ENCODE measurements at regions not wholly inside any gene's neighbourhood (a gene's known extent, or its start where the extent isn't known, plus 50 kb on each side); places are given as distances from the start of the nearest gene placed in this dataset.

DNA sequence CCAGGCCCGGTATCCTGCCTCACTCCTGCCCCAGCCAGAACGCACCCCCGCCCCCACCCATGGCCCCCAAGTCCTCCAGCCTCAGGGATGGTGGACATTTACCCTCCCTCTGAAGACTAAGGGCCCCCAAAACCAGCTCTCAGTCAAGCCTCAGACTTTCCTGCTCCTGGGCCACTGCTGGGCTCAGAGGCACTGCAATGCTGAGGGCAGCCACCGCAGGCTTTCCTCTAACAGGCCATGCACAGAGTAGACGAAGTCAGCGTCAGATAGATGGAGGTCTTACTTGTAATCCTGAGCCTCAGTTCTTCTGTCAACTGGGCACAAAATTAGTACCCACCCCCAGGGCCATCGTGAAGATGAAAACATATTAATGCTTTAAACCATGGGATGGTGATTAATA lies 92.6 kb downstream of the TTC32 start:
- H3K4me3 ChIP-seq (ENCODE audit: low read depth, low read length), result no peak overlapping the region
- H3K4me1 ChIP-seq (ENCODE audit: control insufficient read depth, insufficient read depth, low read length), result no peaks in the 10 kb centered on the region
- H3K9ac ChIP-seq (ENCODE audit: low read length), result no peak overlapping the region
- no peaks in the 10 kb centered on the region for H3K36me3 ChIP-seq (ENCODE audit: control insufficient read depth, insufficient read depth, low read length)
- H3K27me3 ChIP-seq (ENCODE audit: control insufficient read depth, insufficient read depth, low read length), result no peaks in the 10 kb centered on the region
- no peaks in the 10 kb centered on the region for H3K9me3 ChIP-seq (ENCODE audit: control insufficient read depth, insufficient read depth, low read depth, low read length)
- H3K27ac ChIP-seq (ENCODE audit: low read depth, low read length), result no peak overlapping the region

DNA sequence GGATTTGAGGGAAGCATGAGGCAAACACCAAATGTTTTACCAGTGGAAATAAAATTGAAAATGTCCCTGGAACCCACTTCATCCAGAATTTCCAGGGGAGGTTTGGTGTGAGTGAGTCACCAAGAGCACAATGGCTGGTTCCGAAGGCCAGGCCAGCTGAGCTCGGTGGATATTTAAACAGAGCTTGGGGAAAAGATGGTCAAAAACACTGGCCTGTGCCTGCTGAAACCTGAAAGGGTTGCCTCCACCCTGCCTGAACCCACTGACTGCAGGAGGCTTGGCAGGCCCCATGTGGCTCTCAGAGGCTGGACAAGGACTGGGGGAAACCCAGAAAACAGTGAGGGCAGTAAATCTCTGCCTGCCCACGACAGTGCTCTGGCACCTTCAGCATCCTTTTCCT lies 93.9 kb downstream of the TTC32 start:
- Histone ChIP-seq H3K36me3 (ENCODE audit: control insufficient read depth, insufficient read depth, low read length) (no peaks in the 10 kb centered on the region), H3K27me3 (ENCODE audit: control insufficient read depth, insufficient read depth, low read length) (no peaks in the 10 kb centered on the region), H3K9ac (ENCODE audit: low read length) (no peak overlapping the region), H3K4me3 (ENCODE audit: low read depth, low read length) (no peak overlapping the region), H3K4me1 (ENCODE audit: control insufficient read depth, insufficient read depth, low read length) (no peaks in the 10 kb centered on the region), H3K9me3 (ENCODE audit: control insufficient read depth, insufficient read depth, low read depth, low read length) (no peaks in the 10 kb centered on the region), H3K27ac (ENCODE audit: low read depth, low read length) (no peak overlapping the region)

DNA sequence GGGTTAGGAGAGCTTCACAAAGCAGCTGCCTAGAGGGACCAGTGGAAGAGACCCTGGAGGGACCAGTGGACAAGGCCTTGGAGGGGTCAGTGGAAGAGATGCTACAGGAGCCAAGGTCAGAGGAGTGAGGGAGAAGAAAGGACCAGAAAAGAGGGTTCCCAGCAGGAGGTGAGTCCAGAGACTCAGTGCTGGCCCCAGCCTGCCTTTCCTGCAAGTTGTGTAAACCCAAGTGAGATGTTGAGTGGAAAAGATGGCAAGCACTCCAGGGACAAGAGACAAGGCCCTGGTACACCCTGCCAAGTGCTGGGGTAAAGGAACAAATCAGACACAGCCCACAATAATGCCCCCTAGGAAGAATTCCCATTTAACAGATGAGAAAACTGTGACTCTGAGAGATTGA lies 94.4 kb downstream of the TTC32 start:
- Histone ChIP-seq H3K36me3 (ENCODE audit: control insufficient read depth, insufficient read depth, low read length) (no peaks in the 10 kb centered on the region), H3K27ac (ENCODE audit: low read depth, low read length) (no peak overlapping the region), H3K9me3 (ENCODE audit: control insufficient read depth, insufficient read depth, low read depth, low read length) (no peaks in the 10 kb centered on the region), H3K4me1 (ENCODE audit: control insufficient read depth, insufficient read depth, low read length) (no peaks in the 10 kb centered on the region), H3K4me3 (ENCODE audit: low read depth, low read length) (no peak overlapping the region), H3K27me3 (ENCODE audit: control insufficient read depth, insufficient read depth, low read length) (no peaks in the 10 kb centered on the region), H3K9ac (ENCODE audit: low read length) (no peak overlapping the region)

DNA sequence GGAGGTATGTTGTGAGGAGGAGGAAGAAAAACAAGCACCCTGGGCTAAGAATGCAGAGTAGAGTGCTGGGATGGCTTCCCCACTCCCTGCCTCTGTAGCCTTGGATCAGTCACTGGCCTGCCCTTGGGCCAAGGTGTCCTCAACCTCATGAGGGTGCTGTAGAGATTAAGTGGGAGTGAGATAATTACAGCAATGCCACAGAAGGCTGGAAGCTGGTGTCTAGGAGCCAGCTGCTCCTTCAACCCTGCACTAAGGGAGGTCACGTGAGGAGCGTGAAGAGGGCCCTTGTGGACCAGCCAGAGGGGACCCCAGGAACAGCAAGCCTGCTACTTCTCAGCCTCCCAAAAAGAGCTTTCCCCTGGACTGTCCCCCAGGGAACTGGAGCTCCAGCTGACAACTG lies 95.2 kb downstream of the TTC32 start:
- Histone ChIP-seq H3K9me3 (ENCODE audit: control insufficient read depth, insufficient read depth, low read depth, low read length) (no peaks in the 10 kb centered on the region), H3K4me3 (ENCODE audit: low read depth, low read length) (no peak overlapping the region), H3K27ac (ENCODE audit: low read depth, low read length) (no peak overlapping the region), H3K9ac (ENCODE audit: low read length) (no peak overlapping the region), H3K27me3 (ENCODE audit: control insufficient read depth, insufficient read depth, low read length) (no peaks in the 10 kb centered on the region), H3K36me3 (ENCODE audit: control insufficient read depth, insufficient read depth, low read length) (no peaks in the 10 kb centered on the region), H3K4me1 (ENCODE audit: control insufficient read depth, insufficient read depth, low read length) (no peaks in the 10 kb centered on the region; the same call in 1 of the 2 replicates)

DNA sequence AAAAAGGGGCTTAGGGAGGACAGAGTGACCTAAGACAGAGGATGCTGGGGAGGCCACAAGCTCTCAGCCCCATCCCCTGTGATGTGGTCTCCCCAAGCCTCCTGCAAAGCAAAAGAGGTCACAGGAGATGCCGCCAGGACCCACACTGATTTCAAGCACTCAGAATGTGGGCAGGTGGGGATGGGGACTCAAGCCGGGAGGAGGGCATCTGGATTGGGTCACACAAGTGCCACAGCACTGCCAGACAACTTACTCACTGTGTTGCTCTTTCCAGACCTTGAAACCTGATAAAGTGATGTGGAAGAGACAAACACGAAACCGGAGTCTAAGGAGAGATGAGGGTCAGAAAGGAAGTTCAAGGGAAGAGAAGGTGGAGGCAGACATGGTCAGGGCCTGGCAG lies 95.7 kb downstream of the TTC32 start:
- H3K9ac ChIP-seq (ENCODE audit: low read length), result no peak overlapping the region
- no peak overlapping the region for H3K27ac ChIP-seq (ENCODE audit: low read depth, low read length)
- H3K27me3 ChIP-seq (ENCODE audit: control insufficient read depth, insufficient read depth, low read length), result no peaks in the 10 kb centered on the region
- no peaks in the 10 kb centered on the region for H3K9me3 ChIP-seq (ENCODE audit: control insufficient read depth, insufficient read depth, low read depth, low read length)
- no peak overlapping the region for H3K4me3 ChIP-seq (ENCODE audit: low read depth, low read length)
- H3K36me3 ChIP-seq (ENCODE audit: control insufficient read depth, insufficient read depth, low read length), result no peaks in the 10 kb centered on the region
- H3K4me1 ChIP-seq (ENCODE audit: control insufficient read depth, insufficient read depth, low read length), result no peaks in the 10 kb centered on the region; the same call in 1 of the 2 replicates

DNA sequence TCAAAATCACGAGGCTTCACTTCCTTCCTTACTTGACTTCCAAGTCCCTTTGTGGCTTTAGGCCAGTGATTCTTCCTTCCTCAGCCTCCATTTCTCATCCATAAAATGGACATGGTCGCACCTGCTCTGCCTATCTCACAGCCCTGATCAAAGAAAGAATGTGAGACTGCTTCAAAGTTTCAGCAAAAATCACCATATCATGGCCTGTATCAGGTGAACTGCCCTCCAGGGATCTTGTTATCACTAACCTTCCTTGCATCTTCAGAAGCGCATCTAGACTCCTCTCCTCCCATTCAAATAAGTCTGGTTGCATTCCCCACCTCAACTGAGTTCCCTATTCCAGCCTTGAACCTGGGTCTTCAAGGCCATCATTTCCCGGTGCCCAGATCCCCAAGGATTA lies 96.5 kb downstream of the TTC32 start:
- Histone ChIP-seq H3K9ac (ENCODE audit: low read length) (no peak overlapping the region), H3K27me3 (ENCODE audit: control insufficient read depth, insufficient read depth, low read length) (no peaks in the 10 kb centered on the region), H3K36me3 (ENCODE audit: control insufficient read depth, insufficient read depth, low read length) (no peaks in the 10 kb centered on the region), H3K4me1 (ENCODE audit: control insufficient read depth, insufficient read depth, low read length) (no peaks in the 10 kb centered on the region; the same call in 1 of the 2 replicates), H3K4me3 (ENCODE audit: low read depth, low read length) (no peak overlapping the region), H3K9me3 (ENCODE audit: control insufficient read depth, insufficient read depth, low read depth, low read length) (no peaks in the 10 kb centered on the region), H3K27ac (ENCODE audit: low read depth, low read length) (no peak overlapping the region)

DNA sequence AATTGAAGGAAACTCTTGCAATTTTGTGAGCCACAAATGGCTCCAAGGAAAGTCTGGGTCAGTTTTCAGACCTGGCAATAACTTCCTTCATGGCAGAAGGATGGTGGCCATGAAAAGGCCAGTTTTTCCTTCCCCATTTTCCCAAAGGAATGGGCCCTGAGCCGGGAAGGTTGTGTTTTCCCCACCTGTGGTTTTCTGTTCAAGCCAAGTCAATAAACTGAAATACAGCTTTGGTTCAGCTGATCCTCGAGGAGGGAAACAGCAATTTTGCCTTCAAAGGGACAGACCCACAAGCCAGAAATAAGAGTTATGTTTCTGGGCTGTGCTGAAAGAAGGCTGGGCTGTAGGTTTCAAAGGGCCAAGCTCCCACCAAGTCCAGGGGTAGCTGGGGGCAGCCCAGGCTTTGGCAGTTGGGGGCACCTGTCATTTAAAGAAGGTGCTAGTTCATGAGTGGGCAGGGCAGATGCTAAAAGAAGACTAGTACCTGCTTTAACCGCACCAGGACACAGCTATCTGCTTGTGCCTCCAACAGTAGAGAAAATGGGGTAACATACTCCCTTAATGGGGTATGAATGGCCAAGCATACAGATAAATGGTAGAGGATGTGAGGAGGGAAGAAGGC lies 97.0 kb downstream of the TTC32 start:
- no peak overlapping the region for H3K9ac ChIP-seq (ENCODE audit: low read length)
- H3K9me3 ChIP-seq (ENCODE audit: control insufficient read depth, insufficient read depth, low read depth, low read length), result no peaks in the 10 kb centered on the region
- no peaks in the 10 kb centered on the region for H3K27me3 ChIP-seq (ENCODE audit: control insufficient read depth, insufficient read depth, low read length)
- no peak overlapping the region for H3K4me3 ChIP-seq (ENCODE audit: low read depth, low read length)
- H3K4me1 ChIP-seq (ENCODE audit: control insufficient read depth, insufficient read depth, low read length), result peaks cover 3% of the 10 kb centered on the region; the same call in 1 of the 2 replicates
- H3K36me3 ChIP-seq (ENCODE audit: control insufficient read depth, insufficient read depth, low read length), result no peaks in the 10 kb centered on the region
- no peak overlapping the region for H3K27ac ChIP-seq (ENCODE audit: low read depth, low read length)

DNA sequence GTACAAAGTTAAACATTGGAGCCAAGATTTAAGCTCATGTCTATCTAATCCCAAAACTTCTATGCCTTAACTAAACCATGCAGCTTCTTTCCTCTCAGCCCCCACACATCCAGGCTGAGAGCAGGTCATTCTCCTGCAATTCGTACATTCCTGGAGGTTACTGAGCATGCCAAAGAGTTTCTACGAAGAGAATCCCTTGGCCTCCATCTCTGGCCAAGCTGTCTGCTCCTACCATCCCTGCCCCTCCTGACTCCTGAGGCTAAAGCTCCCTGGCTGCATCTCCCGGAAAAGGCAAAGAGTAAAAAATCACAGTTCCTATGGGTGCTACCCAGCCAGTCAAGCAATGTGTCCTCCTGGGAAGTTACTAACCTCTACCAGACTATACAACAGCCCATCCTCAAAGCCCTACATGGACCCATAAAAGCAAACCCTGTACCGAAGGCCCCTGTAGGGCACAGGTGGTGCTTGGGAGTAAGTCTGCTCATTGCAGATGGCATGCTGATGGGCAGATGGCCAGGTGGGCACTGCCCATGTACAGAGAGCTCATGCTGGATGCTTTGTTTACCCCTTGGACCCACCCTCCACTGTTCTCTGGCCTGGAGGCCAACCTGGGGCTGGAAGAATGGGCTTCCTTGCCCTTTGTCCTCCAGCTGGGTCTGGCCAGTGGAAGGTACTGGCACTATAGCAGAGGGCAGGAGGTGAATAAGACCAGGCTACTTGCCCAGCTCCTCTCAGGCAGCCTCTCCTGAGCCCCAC lies 99.5 kb downstream of the TTC32 start:
- H3K4me1 ChIP-seq (ENCODE audit: control insufficient read depth, insufficient read depth, low read length), result peaks cover 3% of the 10 kb centered on the region; the same call in 1 of the 2 replicates
- no peak overlapping the region for H3K27ac ChIP-seq (ENCODE audit: low read depth, low read length)
- H3K27me3 ChIP-seq (ENCODE audit: control insufficient read depth, insufficient read depth, low read length), result no peaks in the 10 kb centered on the region
- H3K9me3 ChIP-seq (ENCODE audit: control insufficient read depth, insufficient read depth, low read depth, low read length), result no peaks in the 10 kb centered on the region
- H3K36me3 ChIP-seq (ENCODE audit: control insufficient read depth, insufficient read depth, low read length), result no peaks in the 10 kb centered on the region
- H3K9ac ChIP-seq (ENCODE audit: low read length), result no peak overlapping the region
- H3K4me3 ChIP-seq (ENCODE audit: low read depth, low read length), result no peak overlapping the region

DNA sequence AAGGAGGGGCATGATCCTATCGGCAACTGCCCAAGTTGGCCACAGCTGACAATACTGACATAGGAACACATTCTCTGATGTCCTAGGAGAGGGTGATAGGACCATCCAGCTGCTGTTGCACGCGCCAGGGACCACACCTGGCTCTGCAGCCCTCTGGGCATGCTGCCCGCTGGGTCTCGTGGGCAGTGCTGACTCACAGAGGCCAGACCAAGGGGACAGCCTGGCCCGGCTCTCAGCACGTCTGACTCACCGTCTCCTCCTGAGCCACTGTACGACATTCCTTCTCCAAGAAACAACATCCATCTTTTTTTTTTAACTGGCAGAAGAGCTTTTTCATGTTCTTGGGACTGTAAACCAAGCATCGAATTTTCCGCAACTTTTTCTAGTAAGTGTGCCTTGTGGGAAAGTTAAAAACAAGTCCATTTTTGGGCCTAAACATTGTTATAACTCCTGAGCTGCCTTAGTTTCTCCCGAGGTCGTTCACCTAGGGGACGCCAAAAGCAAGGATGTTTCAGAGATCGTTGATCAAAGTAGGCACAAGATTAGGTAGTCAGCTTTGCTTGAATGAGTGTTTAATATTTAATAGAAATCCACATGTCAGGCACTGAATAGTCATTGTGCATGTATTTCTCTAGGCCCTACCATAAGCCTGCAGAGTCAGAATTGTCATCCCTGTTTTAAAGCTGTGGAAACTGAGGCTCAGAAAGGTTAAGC lies 100.3 kb downstream of the TTC32 start:
- Histone ChIP-seq H3K9ac (ENCODE audit: low read length) (no peak overlapping the region), H3K4me1 (ENCODE audit: control insufficient read depth, insufficient read depth, low read length) (peaks cover 3% of the 10 kb centered on the region; the same call in 1 of the 2 replicates), H3K27me3 (ENCODE audit: control insufficient read depth, insufficient read depth, low read length) (no peaks in the 10 kb centered on the region), H3K36me3 (ENCODE audit: control insufficient read depth, insufficient read depth, low read length) (no peaks in the 10 kb centered on the region), H3K4me3 (ENCODE audit: low read depth, low read length) (no peak overlapping the region), H3K9me3 (ENCODE audit: control insufficient read depth, insufficient read depth, low read depth, low read length) (no peaks in the 10 kb centered on the region), H3K27ac (ENCODE audit: low read depth, low read length) (no peak overlapping the region)

DNA sequence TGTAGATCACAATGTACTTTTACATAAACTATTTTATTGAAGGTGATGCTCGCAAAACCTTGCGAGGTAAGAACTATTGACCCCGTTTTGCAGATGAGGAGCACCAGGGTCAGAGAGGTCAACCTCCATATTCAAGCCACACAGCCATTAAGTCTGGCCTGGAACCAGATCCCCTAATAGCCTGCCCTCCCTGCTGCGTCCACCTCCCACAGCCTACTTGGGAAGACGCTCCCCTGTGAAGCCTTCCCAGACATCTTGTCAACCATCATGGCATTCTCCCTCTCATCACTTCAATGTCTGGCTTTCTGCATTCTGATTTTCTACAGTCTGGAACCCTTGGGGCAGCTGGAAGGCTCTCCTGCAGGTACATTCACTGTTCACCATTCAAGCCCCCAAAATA lies 101.0 kb downstream of the TTC32 start:
- Histone ChIP-seq H3K36me3 (ENCODE audit: control insufficient read depth, insufficient read depth, low read length) (no peaks in the 10 kb centered on the region), H3K27me3 (ENCODE audit: control insufficient read depth, insufficient read depth, low read length) (no peaks in the 10 kb centered on the region), H3K4me3 (ENCODE audit: low read depth, low read length) (no peak overlapping the region), H3K4me1 (ENCODE audit: control insufficient read depth, insufficient read depth, low read length) (peaks cover 3% of the 10 kb centered on the region; the same call in 1 of the 2 replicates), H3K27ac (ENCODE audit: low read depth, low read length) (no peak overlapping the region), H3K9me3 (ENCODE audit: control insufficient read depth, insufficient read depth, low read depth, low read length) (no peaks in the 10 kb centered on the region), H3K9ac (ENCODE audit: low read length) (no peak overlapping the region)

All from HUES6 (cell line).